Breast epithelium (tissue), 3 donors: ENCODE measurements at regions not wholly inside any gene's neighbourhood (a gene's known extent, or its start where the extent isn't known, plus 50 kb on each side); places are given as distances from the start of the nearest gene placed in this dataset.

Experiments used
- CTCF ChIP-seq, 3 donors: fragments of 450-650 bp; IDR thresholded peaks; one replicate each; pipeline ENCODE4 v1.5.1; 2016 to 2017; ENCODE audit warnings: antibody characterized with exemption in 3 of 3, mild to moderate bottlenecking in 3 of 3, moderate library complexity in 3 of 3
- POLR2A ChIP-seq: fragments of 450-650 bp; IDR thresholded peaks from one replicate; pipeline ENCODE4 v1.6.1; 2016; ENCODE audit warnings: antibody characterized with exemption, mild to moderate bottlenecking, moderate library complexity
- POLR2AphosphoS5 ChIP-seq, 3 donors: sonication (generic); formaldehyde crosslinking; IDR thresholded peaks; one replicate each; pipeline ENCODE4 v1.6.1; 2017; ENCODE audit warnings: antibody characterized with exemption in 3 of 3

GRCh38 chr13:81722456-81722855 is 1381.5 kb upstream of the SPRY2 start:
- no peak for TF ChIP-seq CTCF (IDR thresholded peaks at IDR 0.05)
- no peak for TF ChIP-seq POLR2A
- no peak for TF ChIP-seq POLR2AphosphoS5 (IDR thresholded peaks at IDR 0.05)
